ENCODE measurements at regions not wholly inside any gene's neighbourhood (a gene's known extent, or its start where the extent isn't known, plus 50 kb on each side); places are given as distances from the start of the nearest gene placed in this dataset.

- TF ChIP-seq ZNF274 (IDR thresholded peaks at IDR 0.05; ENCODE audit: low read depth, low read length) (no peak), CTCF (IDR thresholded peaks at IDR 0.05 in 2 of 3, conservative IDR thresholded peaks at IDR 0.05 in 1 of 3; ENCODE audit: borderline replicate concordance in 1 of 3, insufficient read depth in 1 of 3, low read depth in 2 of 3, low read length in 2 of 3) (no peak), POLR2AphosphoS5 (IDR thresholded peaks at IDR 0.05; ENCODE audit: low read depth, low read length) (no peak), RAD21 (IDR thresholded peaks at IDR 0.05; ENCODE audit: low read depth) (no peak), POLR2A (IDR thresholded peaks at IDR 0.05; ENCODE audit: borderline replicate concordance, extremely low read depth, insufficient read depth, insufficient read length) (no peak)
- TF ChIP-seq, protein P1, sequence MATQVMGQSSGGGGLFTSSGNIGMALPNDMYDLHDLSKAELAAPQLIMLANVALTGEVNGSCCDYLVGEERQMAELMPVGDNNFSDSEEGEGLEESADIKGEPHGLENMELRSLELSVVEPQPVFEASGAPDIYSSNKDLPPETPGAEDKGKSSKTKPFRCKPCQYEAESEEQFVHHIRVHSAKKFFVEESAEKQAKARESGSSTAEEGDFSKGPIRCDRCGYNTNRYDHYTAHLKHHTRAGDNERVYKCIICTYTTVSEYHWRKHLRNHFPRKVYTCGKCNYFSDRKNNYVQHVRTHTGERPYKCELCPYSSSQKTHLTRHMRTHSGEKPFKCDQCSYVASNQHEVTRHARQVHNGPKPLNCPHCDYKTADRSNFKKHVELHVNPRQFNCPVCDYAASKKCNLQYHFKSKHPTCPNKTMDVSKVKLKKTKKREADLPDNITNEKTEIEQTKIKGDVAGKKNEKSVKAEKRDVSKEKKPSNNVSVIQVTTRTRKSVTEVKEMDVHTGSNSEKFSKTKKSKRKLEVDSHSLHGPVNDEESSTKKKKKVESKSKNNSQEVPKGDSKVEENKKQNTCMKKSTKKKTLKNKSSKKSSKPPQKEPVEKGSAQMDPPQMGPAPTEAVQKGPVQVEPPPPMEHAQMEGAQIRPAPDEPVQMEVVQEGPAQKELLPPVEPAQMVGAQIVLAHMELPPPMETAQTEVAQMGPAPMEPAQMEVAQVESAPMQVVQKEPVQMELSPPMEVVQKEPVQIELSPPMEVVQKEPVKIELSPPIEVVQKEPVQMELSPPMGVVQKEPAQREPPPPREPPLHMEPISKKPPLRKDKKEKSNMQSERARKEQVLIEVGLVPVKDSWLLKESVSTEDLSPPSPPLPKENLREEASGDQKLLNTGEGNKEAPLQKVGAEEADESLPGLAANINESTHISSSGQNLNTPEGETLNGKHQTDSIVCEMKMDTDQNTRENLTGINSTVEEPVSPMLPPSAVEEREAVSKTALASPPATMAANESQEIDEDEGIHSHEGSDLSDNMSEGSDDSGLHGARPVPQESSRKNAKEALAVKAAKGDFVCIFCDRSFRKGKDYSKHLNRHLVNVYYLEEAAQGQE (IDR thresholded peaks at IDR 0.05; ENCODE audit: low read depth) = no peak
These were observed 771.2 kb upstream of the B3GALT2 start for GRCh38 chr1:193957556-193958095.

Data from HCT116 (cell line).